ENCODE measurements at regions not wholly inside any gene's neighbourhood (a gene's known extent, or its start where the extent isn't known, plus 50 kb on each side); places are given as distances from the start of the nearest gene placed in this dataset.

DNA sequence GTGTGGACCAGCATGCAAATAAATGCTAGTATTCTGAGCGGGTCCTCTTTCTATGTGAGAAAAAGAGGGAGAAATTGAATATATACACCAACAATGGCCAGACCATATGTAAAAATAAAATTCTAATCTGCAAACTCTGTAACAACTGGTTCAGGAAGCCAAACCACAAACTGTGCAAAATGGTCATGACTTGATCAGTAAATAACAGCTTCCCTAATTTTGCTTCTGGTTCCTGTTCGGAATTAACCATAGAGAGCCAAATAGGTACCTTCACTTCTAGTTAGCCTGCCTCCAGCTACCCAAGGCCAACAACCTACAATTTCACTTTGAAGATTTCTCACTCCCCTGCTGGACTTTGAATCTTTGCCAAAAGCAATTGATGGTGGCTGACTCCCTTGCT lies 1313.2 kb downstream of the ADGRL3 start:
- TF ChIP-seq, protein P1, sequence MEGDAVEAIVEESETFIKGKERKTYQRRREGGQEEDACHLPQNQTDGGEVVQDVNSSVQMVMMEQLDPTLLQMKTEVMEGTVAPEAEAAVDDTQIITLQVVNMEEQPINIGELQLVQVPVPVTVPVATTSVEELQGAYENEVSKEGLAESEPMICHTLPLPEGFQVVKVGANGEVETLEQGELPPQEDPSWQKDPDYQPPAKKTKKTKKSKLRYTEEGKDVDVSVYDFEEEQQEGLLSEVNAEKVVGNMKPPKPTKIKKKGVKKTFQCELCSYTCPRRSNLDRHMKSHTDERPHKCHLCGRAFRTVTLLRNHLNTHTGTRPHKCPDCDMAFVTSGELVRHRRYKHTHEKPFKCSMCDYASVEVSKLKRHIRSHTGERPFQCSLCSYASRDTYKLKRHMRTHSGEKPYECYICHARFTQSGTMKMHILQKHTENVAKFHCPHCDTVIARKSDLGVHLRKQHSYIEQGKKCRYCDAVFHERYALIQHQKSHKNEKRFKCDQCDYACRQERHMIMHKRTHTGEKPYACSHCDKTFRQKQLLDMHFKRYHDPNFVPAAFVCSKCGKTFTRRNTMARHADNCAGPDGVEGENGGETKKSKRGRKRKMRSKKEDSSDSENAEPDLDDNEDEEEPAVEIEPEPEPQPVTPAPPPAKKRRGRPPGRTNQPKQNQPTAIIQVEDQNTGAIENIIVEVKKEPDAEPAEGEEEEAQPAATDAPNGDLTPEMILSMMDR (IDR thresholded peaks at IDR 0.05; ENCODE audit: low read length) = no peak
- TF ChIP-seq EZH2 (optimal IDR thresholded peaks at IDR 0.05; ENCODE audit: low read depth, low read length) = no peak
